Gastrocnemius medialis (tissue), 4 donors: ENCODE measurements at regions not wholly inside any gene's neighbourhood (a gene's known extent, or its start where the extent isn't known, plus 50 kb on each side); places are given as distances from the start of the nearest gene placed in this dataset.

Experiments
- POLR2A ChIP-seq, 2 donors: fragments of 450-650 bp; IDR thresholded peaks; one replicate each; pipeline ENCODE4 v1.6.1; 2017; ENCODE audit warnings: antibody characterized with exemption in 2 of 2, mild to moderate bottlenecking in 2 of 2, moderate library complexity in 2 of 2
- TF ChIP-seq, protein P1 (sequence below), 5 experiments: fragments of 450-650 bp in 3 of 5; fragments of 200-600 bp in 2 of 5; sonication (generic) in 2 of 5; IDR thresholded peaks in 4 of 5; conservative IDR thresholded peaks in 1 of 5; 1 replicate in 4 of 5; 2 replicates in 1 of 5; pipeline ENCODE4 v1.5.1; 2016 to 2019; ENCODE audit warnings: antibody characterized with exemption in 5 of 5, mild to moderate bottlenecking in 3 of 5, moderate library complexity in 3 of 5

- TF ChIP-seq, protein P1, sequence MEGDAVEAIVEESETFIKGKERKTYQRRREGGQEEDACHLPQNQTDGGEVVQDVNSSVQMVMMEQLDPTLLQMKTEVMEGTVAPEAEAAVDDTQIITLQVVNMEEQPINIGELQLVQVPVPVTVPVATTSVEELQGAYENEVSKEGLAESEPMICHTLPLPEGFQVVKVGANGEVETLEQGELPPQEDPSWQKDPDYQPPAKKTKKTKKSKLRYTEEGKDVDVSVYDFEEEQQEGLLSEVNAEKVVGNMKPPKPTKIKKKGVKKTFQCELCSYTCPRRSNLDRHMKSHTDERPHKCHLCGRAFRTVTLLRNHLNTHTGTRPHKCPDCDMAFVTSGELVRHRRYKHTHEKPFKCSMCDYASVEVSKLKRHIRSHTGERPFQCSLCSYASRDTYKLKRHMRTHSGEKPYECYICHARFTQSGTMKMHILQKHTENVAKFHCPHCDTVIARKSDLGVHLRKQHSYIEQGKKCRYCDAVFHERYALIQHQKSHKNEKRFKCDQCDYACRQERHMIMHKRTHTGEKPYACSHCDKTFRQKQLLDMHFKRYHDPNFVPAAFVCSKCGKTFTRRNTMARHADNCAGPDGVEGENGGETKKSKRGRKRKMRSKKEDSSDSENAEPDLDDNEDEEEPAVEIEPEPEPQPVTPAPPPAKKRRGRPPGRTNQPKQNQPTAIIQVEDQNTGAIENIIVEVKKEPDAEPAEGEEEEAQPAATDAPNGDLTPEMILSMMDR (IDR thresholded peaks at IDR 0.05 in 4 of 5, conservative IDR thresholded peaks at IDR 0.05 in 1 of 5): no peak
- TF ChIP-seq POLR2A (IDR thresholded peaks at IDR 0.05): no peak
Observed at GRCh38 chr13:73479856-73480255, 421.1 kb downstream of the KLF5 start.
